Stomach (tissue), 4 donors: ENCODE measurements at regions not wholly inside any gene's neighbourhood (a gene's known extent, or its start where the extent isn't known, plus 50 kb on each side); places are given as distances from the start of the nearest gene placed in this dataset.

ENCODE experiments used
- CTCF ChIP-seq, 7 experiments: fragments of 450-650 bp in 4 of 7; fragments of 200-600 bp in 3 of 7; sonication (generic) in 3 of 7; IDR thresholded peaks; one replicate each; pipeline ENCODE4 v1.5.1; 2016 to 2019; ENCODE audit warnings: antibody characterized with exemption in 7 of 7, control low read depth in 2 of 7, mild to moderate bottlenecking in 1 of 7
- EP300 ChIP-seq: sonication (generic); formaldehyde crosslinking; IDR thresholded peaks from one replicate; pipeline ENCODE4 v1.6.1; 2017; ENCODE audit warnings: antibody characterized with exemption
- POLR2A ChIP-seq, 4 donors: fragments of 450-650 bp; IDR thresholded peaks; one replicate each; pipeline ENCODE4 v1.6.1; 2016; ENCODE audit warnings: antibody characterized with exemption in 4 of 4, control low read depth in 2 of 4, mild to moderate bottlenecking in 1 of 4, moderate library complexity in 1 of 4
- POLR2AphosphoS5 ChIP-seq, 3 donors: sonication (generic); formaldehyde crosslinking; IDR thresholded peaks; one replicate each; pipeline ENCODE4 v1.6.1; 2016; ENCODE audit warnings: antibody characterized with exemption in 3 of 3

GRCh38 chr13:104085611-104086010, 1019.4 kb upstream of the SLC10A2 start:
- TF ChIP-seq POLR2A (IDR thresholded peaks at IDR 0.05) (no peak), EP300 (no peak), POLR2AphosphoS5 (IDR thresholded peaks at IDR 0.05) (no peak), CTCF (IDR thresholded peaks at IDR 0.05) (no peak)
